ENCODE measurements at regions not wholly inside any gene's neighbourhood (a gene's known extent, or its start where the extent isn't known, plus 50 kb on each side); places are given as distances from the start of the nearest gene placed in this dataset.

- no peak for DNase-seq (ENCODE audit: low read depth)
- TF ChIP-seq CTCF (IDR thresholded peaks at IDR 0.05; ENCODE audit: low read length, missing control alignments): no peak
- H3K4me3 ChIP-seq (replicated peaks; ENCODE audit: low read depth, low read length): no peak overlapping the region
Measured at GRCh38 chr2:217049956-217050355, 190.1 kb upstream of the TNP1 start.

GRCh38 chr2:217049422-217049821 lies 189.6 kb upstream of the TNP1 start:
- no peak for DNase-seq (ENCODE audit: low read depth)
- no peak overlapping the region for H3K4me3 ChIP-seq (replicated peaks; ENCODE audit: low read depth, low read length)
- TF ChIP-seq CTCF (IDR thresholded peaks at IDR 0.05; ENCODE audit: low read length, missing control alignments): no peak

- no peak for TF ChIP-seq CTCF (IDR thresholded peaks at IDR 0.05; ENCODE audit: low read length, missing control alignments)
- no peak overlapping the region for H3K4me3 ChIP-seq (replicated peaks; ENCODE audit: low read depth, low read length)
- DNase-seq (ENCODE audit: low read depth): no peak
Measured at GRCh38 chr2:217048730-217049129, 188.9 kb upstream of the TNP1 start.

- no peak for TF ChIP-seq CTCF (IDR thresholded peaks at IDR 0.05; ENCODE audit: low read length, missing control alignments)
- no peak for DNase-seq (ENCODE audit: low read depth)
- H3K4me3 ChIP-seq (replicated peaks; ENCODE audit: low read depth, low read length): no peak overlapping the region
Measured at GRCh38 chr2:217047631-217048030, 187.8 kb upstream of the TNP1 start.

- no peak overlapping the region for H3K4me3 ChIP-seq (replicated peaks; ENCODE audit: low read depth, low read length)
- no peak for TF ChIP-seq CTCF (IDR thresholded peaks at IDR 0.05; ENCODE audit: low read length, missing control alignments)
- no peak for DNase-seq (ENCODE audit: low read depth)
Measured at GRCh38 chr2:217047209-217047608, 187.3 kb upstream of the TNP1 start.

DNA sequence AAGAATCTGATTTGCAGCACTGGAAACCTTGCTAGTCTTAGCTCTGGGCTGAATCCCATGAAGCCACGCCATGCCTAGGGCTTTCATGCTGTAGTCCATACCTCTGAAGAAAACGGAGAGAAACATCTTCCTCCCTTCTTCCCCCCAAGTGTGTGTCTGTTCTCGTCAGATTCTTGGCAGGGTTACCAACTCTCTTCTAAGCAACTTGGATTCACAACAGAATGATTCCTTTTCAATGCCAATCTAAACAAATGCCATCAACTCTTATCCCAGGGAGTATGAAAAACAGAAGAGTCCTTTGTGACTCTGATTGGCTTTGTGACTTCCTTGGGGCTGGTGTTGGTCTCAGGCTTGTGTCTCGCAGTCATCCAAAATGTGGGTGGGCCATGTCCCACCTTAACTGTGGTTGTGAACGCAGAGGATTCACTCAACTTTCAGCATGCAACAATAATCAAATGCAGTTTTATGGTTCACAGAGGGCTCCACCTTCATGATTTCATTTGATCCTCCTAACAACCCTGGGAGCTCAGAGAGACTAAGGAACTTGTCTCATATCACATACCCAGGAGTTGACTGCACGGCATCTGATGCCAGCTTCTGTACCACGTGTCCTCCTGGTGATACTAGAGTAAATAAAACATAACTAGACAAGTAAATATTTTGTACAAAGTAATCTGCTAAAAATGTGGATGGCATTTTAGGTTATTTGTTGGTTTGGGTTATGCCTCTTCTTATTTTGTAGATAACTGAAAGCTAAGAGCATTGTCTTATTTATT lies 186.0 kb upstream of the TNP1 start:
- peak; percentile 22 for DNase-seq (ENCODE audit: low read depth)
- no peak for TF ChIP-seq CTCF (IDR thresholded peaks at IDR 0.05; ENCODE audit: low read length, missing control alignments)
- H3K4me3 ChIP-seq (replicated peaks; ENCODE audit: low read depth, low read length): no peak overlapping the region

GRCh38 chr2:217040099-217040498 lies 180.2 kb upstream of the TNP1 start:
- TF ChIP-seq CTCF (IDR thresholded peaks at IDR 0.05; ENCODE audit: low read length, missing control alignments): no peak
- no peak for DNase-seq (ENCODE audit: low read depth)
- no peak overlapping the region for H3K4me3 ChIP-seq (replicated peaks; ENCODE audit: low read depth, low read length)

Data from fibroblast of pulmonary artery (primary cell).